Activated naive CD4-positive, alpha-beta T cell treated with anti-CD3 and anti-CD28 coated beads, Interleukin-2, amount 50 U/mL, for 24 hours (primary cell): ENCODE measurements at regions not wholly inside any gene's neighbourhood (a gene's known extent, or its start where the extent isn't known, plus 50 kb on each side); places are given as distances from the start of the nearest gene placed in this dataset.
A peak's percentile ranks its signal among the peaks of the same experiment; 100 is the strongest.

Source experiments
- H3K27ac Mint-ChIP-seq: one replicate; pipeline ENCODE4 v1.8.0; 2021; ENCODE audit warnings: mild to moderate bottlenecking, mixed read lengths
- H3K27me3 Mint-ChIP-seq: one replicate; pipeline ENCODE4 v1.8.0; 2021; ENCODE audit warnings: mixed read lengths
- H3K36me3 Mint-ChIP-seq: one replicate; pipeline ENCODE4 v1.8.0; 2021; ENCODE audit warnings: mixed read lengths
- H3K4me1 Mint-ChIP-seq: one replicate; pipeline ENCODE4 v1.8.0; 2021; ENCODE audit warnings: mixed read lengths
- H3K4me3 Mint-ChIP-seq: one replicate; pipeline ENCODE4 v1.8.0; 2021; ENCODE audit warnings: mild to moderate bottlenecking, mixed read lengths
- H3K9me3 Mint-ChIP-seq: one replicate; pipeline ENCODE4 v1.8.0; 2021; ENCODE audit warnings: mixed read lengths

DNA sequence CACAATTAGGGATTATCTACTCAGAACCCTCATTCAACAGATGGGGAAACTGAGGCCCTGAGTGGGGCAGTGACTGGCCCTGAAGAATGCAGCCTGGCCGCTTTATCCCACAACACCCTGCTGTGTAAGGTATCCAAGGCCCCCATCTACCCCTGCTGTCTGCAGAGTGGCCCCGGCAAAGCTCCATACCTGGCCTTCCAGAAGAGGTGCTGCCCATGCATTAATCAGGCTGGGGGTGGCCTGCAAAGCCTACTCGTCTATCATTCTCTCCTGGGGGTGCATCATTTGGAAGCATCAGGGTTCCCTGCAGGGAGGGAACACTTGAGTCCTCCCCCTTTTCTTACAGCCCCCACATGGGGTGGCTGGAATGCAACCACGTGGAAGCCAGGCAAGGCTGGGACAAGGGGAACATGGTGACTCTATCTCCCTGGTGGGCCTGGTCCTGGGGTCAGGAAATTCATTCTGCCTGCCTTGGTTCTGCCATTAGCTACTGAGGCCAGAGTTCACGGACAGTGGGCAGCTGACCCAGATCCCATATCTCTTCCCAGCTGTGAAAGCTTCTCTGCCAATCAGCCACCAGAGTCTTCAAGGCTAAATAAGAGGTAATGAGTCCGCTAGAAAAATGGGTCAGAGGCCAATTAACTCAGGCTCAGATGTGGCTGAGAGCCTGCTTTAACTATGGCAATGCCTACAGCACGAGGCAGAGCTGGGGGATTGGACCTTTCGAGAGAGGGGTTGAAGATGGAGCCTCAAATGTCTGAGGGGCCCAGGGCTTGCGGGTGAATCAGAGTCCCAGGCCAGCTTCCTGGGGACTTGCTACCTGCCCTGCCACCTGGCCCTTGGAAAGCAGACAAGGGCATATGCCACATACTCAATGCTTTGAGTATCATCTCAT lies 72.3 kb upstream of the TOX2 start:
- Mint-ChIP-seq H3K9me3 (no peaks in the 10 kb centered on the region), H3K36me3 (no peaks in the 10 kb centered on the region), H3K4me3 (no peak overlapping the region), H3K27me3 (no peaks in the 10 kb centered on the region), H3K27ac (no peak overlapping the region), H3K4me1 (peaks cover 28% of the 10 kb centered on the region)

DNA sequence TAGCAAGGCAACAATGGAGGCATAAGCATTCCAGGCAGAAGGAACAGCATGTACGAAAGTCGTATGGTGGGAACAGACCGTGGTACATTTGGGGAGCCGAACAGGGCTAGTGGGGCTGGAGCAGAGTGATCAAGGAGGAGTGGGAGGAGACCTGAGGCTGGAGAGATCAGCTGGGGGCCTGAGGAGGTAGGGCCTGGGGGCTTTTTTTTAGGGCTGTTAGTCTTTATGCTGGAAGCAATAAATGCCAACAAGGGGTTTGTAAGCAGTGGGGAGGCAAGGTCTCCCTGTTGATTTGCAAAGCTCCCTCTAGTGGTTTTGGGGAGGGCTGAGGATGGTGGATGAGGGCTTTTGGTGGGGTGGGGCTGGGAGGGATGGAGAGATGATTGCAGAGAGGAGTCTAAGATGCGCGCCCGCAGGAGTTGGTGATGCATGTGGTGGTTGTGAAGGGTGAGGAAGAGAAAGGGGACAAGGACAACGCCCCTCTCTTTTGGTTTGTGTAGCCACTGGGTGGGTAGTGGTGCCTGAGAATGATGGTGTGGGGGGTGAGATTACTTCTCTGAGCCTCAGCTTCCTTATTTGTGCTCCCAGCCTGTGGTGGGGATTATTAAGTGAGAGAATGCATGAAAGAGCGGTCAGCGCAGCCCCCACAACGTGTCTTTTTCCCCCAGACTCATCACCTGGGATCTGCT lies 74.1 kb upstream of the TOX2 start:
- Mint-ChIP-seq H3K4me3 (no peak overlapping the region), H3K27ac (no peak overlapping the region), H3K36me3 (no peaks in the 10 kb centered on the region), H3K4me1 (peaks cover 21% of the 10 kb centered on the region), H3K9me3 (no peaks in the 10 kb centered on the region), H3K27me3 (no peaks in the 10 kb centered on the region)

DNA sequence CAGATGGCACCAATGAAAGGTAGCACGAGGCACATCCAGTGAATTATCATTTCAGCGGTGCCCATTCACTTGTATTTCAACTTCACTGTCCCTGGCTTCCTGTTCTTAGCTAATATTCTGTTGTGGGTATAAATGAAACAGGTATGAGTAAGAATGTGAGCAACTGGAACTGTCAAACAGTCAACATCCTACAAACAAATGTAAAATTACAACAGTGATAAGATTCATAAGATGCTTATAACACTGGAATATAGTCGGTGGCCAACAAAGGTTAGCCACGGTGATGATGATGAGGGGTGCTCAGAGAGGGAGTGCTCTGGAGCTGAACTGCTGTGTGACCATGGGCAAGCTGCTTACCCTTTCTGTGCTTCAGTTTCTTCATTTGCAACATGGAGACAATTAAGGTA lies 74.9 kb upstream of the TOX2 start:
- Mint-ChIP-seq H3K4me3 (no peak overlapping the region), H3K36me3 (no peaks in the 10 kb centered on the region), H3K9me3 (no peaks in the 10 kb centered on the region), H3K4me1 (peaks cover 15% of the 10 kb centered on the region), H3K27me3 (no peaks in the 10 kb centered on the region), H3K27ac (peak overlapping the region; percentile 83)

DNA sequence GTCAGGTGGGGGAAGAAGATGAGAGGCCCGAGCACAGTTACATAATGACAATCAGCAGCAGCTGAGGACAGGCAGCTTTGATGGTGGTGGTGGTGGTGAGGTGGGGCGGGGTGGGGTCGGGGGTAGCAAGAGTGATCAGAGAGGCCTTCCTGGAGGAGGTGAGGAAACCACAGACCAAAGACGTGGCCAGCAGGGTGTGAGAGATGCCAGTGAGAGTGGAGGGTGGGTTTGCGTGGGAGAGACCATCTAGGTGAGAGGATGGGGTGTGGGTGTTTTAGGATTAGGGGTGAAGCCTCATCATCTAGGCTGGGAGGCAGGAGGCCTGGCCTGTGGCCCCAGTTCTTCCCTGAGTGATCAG lies 76.0 kb upstream of the TOX2 start:
- Mint-ChIP-seq H3K9me3 (no peaks in the 10 kb centered on the region), H3K36me3 (no peaks in the 10 kb centered on the region), H3K4me3 (no peak overlapping the region), H3K27ac (no peak overlapping the region), H3K27me3 (no peaks in the 10 kb centered on the region), H3K4me1 (peaks cover 15% of the 10 kb centered on the region)

DNA sequence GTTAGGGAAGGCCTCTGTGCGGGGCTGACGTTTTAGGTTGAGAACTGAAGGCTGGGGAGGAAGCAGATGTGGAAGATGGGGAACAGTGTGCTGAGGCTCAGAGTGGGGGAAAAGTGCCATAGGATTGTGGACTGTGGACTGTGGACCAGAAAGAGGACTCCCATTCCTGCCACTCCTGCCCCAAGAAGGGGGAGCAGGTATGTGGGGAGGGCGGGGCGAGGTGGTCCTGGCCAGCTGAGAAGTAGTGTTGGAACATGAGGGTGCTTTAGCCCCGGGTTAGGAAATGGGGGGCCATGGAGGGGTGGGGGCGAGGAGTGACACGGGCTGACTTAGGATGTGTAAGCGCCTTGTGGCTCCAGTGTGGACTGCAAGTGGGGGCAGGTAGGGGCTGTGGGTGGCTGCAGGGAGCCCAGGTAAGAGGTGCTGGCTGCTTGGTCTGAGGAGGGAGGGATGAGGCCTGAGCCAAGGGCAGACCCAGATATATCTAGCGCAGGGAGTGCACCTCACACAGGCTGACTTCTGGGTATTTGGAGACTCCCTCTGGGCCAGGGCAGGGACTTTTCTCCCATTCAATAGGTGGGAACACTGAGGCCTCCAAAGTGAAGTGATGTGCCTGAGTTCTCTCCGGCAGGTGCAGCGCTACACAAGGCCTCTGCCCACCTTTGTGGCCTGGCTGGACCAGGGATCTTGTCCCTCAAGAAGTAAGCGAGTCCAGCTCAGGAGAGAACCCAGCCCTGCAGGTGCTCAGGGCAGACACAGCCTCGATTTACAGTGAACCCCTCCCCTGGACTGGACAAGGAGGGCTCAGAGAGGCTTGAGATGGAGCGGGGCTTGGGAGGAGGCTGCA lies 76.6 kb upstream of the TOX2 start:
- H3K27me3 Mint-ChIP-seq: no peaks in the 10 kb centered on the region
- no peaks in the 10 kb centered on the region for H3K9me3 Mint-ChIP-seq
- H3K27ac Mint-ChIP-seq: no peak overlapping the region
- H3K4me1 Mint-ChIP-seq: peaks cover 15% of the 10 kb centered on the region
- H3K36me3 Mint-ChIP-seq: no peaks in the 10 kb centered on the region
- no peak overlapping the region for H3K4me3 Mint-ChIP-seq

DNA sequence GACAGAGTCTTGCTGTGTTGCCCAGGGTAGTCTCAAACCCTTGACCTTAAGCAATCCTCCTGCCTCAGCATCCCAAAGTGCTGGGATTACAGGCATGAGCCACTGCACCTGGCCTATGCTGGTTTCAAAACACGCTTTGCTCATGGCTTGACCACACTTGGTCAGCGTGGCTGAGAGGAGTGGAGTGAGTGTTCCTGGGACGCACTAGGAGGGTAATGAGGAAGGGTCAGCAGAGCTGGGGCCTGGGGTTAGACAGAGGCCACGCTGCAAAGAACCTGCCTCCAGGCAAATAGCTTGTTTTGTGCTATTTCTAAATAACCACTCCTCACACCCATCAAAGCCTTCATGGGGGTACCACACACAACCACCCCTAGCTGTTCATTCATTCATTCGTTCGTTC lies 77.9 kb upstream of the TOX2 start:
- no peak overlapping the region for H3K4me3 Mint-ChIP-seq
- H3K27me3 Mint-ChIP-seq: no peaks in the 10 kb centered on the region
- peaks cover 15% of the 10 kb centered on the region for H3K4me1 Mint-ChIP-seq
- no peaks in the 10 kb centered on the region for H3K36me3 Mint-ChIP-seq
- no peaks in the 10 kb centered on the region for H3K9me3 Mint-ChIP-seq
- H3K27ac Mint-ChIP-seq: no peak overlapping the region

DNA sequence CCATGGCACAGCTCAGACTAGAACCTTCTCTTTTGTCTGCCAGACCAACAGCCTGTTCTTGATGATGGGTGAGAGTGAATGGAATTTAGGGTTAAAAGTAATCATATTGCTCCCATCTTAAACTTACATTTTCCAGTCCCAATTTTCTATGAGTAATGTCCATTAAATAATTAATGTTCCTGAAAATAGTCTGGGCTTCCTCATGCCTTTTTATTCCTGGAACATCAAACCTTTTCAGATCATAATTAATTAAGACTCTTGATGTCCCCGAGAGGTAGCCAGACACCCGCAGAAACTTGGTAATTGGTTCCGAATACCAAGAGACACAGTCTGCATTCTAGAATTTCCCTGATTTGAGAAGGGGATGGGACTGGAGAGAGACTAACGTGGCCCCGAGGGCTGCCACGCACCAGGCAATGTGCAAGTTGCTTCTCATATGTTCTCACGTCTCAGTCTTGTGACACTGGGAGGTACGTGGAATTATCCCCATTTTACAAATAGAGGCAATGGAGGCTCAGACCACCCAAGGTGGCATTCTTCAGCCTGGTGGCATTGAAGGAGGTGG lies 78.6 kb upstream of the TOX2 start:
- H3K27ac Mint-ChIP-seq: no peak overlapping the region
- H3K4me3 Mint-ChIP-seq: no peak overlapping the region
- H3K27me3 Mint-ChIP-seq: no peaks in the 10 kb centered on the region
- H3K4me1 Mint-ChIP-seq: peaks cover 15% of the 10 kb centered on the region
- no peaks in the 10 kb centered on the region for H3K36me3 Mint-ChIP-seq
- H3K9me3 Mint-ChIP-seq: no peaks in the 10 kb centered on the region

DNA sequence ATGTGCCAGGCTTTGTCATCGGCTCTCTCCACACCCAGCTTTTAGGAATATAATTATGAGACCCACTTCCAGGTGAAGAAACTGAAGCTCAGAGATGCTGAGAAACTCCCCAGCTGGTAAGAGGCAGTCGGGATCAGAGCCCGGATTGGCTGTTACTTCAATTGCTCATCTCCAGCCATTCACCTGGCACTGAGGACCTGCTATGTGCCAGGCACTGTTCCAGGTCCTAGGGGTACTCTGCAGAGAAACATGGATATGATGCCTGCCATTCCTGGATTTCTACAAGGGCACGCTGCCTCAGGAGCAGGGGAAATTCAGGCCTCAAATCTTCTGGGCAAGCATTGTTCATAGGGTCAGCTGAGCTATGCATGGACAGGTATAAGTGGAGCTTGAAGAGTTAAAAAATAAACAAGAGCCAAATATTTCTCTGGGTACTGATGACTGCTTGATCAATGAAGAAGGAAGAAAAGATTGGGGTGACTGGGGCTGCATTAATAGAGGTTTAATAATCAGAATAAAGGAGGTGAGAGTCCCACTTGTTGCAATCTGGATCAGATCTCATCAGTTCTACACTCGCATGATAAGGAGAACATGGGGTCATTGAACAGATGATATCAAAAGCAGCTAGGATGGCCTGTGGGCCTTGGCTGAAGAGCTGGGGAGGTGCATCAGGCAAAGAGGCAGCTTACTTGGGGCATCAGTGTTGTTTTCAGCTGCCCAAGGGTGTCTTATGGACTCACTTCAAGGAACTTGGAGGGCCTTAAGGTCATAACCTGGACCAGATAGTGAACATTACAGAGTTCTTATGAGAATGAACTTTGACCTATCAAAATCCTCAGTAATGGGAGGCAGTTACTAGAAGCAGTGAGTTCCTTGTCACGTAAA lies 80.9 kb upstream of the TOX2 start:
- Mint-ChIP-seq H3K4me3 (no peak overlapping the region), H3K4me1 (peaks cover 5% of the 10 kb centered on the region), H3K27me3 (no peaks in the 10 kb centered on the region), H3K27ac (no peak overlapping the region), H3K36me3 (no peaks in the 10 kb centered on the region), H3K9me3 (no peaks in the 10 kb centered on the region)

DNA sequence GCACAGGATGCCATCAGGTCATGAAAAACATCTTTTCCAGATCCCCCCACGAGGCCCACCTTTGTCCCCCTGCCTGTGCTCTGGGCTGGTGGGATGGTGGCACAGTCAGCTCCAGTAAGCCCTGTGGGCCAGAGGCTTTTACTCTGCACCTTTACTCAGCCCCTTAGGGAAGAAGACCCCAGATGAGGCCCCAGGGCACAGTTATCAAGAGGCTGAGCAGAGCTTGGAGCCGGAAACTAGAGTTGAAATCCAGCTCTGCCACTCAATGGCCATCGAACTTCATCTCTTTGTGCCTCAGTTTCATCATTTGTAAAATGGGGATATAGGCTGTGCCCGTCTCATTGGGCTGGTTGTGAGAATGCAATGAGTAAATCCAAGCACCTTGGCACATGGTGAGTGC lies 81.7 kb upstream of the TOX2 start:
- H3K4me3 Mint-ChIP-seq: no peak overlapping the region
- no peaks in the 10 kb centered on the region for H3K36me3 Mint-ChIP-seq
- H3K9me3 Mint-ChIP-seq: no peaks in the 10 kb centered on the region
- peaks cover 5% of the 10 kb centered on the region for H3K4me1 Mint-ChIP-seq
- H3K27me3 Mint-ChIP-seq: no peaks in the 10 kb centered on the region
- H3K27ac Mint-ChIP-seq: no peak overlapping the region

DNA sequence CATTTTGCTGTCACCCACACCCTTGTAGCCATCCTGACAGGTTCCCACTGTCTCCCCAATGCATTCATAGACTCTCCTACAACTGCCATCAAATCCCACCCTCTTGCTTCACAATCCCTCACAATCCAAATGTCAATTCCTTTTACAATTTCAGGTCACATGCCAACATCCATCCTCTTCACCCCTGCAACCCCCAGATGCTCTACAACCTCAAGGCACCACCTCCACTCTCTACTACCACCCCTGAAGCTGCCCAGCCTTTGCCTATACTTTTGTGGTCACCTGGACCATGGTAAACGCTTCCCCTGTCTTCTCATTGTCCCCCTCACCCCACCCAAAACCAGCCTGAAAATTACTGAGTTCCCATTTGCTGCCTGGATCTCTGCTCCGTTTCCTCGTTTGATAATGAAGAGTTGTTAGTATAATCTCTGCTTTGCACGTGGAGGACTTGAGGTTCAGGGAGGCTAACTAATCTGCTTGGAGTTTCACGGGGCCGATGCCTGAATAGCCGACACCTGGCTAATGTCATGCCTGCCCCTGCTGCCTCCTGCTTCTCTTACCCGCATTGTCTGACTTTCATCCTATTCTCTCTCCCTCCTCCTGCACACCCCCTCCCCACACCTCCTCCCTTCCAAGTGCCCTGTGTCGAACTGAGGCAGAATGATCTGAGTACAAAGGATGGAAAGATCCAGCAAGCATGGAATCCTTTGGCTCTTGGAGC lies 82.4 kb upstream of the TOX2 start:
- Mint-ChIP-seq H3K4me3 (no peak overlapping the region), H3K27me3 (no peaks in the 10 kb centered on the region), H3K36me3 (no peaks in the 10 kb centered on the region), H3K27ac (no peak overlapping the region), H3K4me1 (no peaks in the 10 kb centered on the region), H3K9me3 (no peaks in the 10 kb centered on the region)

DNA sequence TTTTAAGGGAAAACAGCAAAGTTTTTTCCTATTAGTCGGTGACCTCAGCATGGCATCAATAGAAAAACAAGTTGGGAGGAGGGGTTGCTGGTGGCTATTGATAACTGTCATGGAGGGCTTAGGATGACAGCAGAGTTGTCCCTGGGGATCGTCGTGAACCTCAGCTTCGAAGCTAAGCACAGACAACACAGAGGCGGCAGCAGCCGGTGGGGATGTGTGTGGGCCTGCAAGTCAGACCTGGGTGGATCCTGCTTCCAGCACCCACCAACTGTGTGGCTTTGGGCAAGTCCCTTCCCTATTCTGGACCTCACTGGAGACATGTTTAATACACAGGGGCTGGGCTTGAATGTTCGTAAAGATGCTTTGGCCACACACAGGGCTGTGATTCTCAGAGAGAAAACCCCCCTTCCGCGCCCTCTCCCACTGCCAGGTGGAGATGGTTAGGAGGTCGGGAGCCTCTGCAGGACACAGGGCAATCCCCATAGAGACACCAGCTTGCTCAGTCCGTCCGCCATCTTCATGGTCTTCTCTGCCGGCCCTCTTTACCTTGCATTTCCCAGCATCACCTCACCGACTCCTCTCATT lies 83.1 kb upstream of the TOX2 start:
- Mint-ChIP-seq H3K4me1 (no peaks in the 10 kb centered on the region), H3K27me3 (no peaks in the 10 kb centered on the region), H3K4me3 (no peak overlapping the region), H3K27ac (no peak overlapping the region), H3K36me3 (no peaks in the 10 kb centered on the region), H3K9me3 (no peaks in the 10 kb centered on the region)

DNA sequence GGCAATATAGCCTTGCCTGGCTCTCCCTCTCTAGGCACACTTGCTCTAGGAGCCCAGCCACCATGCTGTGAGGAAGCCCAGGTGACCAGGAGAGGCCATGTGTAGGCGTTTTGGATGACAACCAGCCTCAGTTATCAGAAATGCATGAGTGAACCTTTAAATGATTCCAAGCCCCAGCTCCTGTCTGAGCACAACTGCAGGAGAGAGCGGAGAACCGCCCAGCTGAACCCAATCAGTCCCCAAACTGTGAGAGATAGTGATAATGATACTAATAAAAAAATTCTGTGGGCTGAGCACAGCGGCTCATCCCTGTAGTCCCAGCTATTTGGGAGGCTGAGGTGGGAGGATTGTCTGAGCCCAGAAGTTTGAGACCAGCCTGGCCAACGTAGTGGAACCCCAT lies 83.8 kb upstream of the TOX2 start:
- Mint-ChIP-seq H3K9me3 (no peaks in the 10 kb centered on the region), H3K4me1 (no peaks in the 10 kb centered on the region), H3K27ac (no peak overlapping the region), H3K36me3 (no peaks in the 10 kb centered on the region), H3K27me3 (no peaks in the 10 kb centered on the region), H3K4me3 (no peak overlapping the region)

DNA sequence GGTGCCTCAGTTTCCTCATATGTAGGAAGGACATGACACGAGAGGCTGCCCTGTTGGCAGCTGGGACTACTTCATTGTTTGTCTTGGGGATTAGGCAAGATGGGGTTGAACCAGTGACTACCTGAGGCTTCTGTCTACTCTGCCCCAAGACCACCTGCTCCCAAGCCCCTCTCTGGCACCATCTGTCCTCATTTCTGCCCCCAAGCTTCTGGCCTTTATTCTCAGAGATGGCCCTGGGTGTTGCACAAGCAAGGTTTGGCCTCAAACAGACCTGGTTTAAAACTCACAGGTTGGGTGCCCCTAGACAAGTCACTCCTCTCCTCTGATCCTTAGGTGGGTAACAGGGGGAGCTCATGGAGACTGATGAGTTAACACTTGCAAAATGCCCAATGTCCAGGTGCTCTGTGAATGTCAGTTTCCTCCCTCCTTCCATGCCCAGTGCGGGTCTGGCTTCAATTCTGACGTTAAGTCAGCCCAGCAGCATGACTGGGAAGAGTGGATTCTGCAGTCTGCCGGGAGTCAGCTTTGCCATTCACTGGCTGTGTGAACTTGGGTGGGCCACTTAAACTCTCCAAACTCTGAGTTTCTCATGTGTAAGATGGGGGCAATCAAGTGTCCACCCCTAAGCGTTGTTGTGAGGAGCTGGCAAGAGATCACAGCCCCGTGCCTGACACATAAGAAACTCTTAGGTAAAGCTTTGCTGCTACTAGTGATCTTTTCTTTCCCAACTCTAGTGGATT lies 84.5 kb upstream of the TOX2 start:
- H3K4me1 Mint-ChIP-seq: no peaks in the 10 kb centered on the region
- H3K27me3 Mint-ChIP-seq: no peaks in the 10 kb centered on the region
- no peak overlapping the region for H3K4me3 Mint-ChIP-seq
- no peaks in the 10 kb centered on the region for H3K9me3 Mint-ChIP-seq
- H3K27ac Mint-ChIP-seq: peak overlapping the region; percentile 38
- H3K36me3 Mint-ChIP-seq: no peaks in the 10 kb centered on the region
